IPS DF 6.9 (cell line): ENCODE measurements at regions not wholly inside any gene's neighbourhood (a gene's known extent, or its start where the extent isn't known, plus 50 kb on each side); places are given as distances from the start of the nearest gene placed in this dataset.

Source experiments
- DNase-seq: peaks from one replicate; pipeline ENCODE4 v3.0.0-alpha.2; 2013; ENCODE audit warnings: low read depth, low spot score
- H3K27ac ChIP-seq: one replicate; pipeline ENCODE4 v1.5.1; 2013; ENCODE audit warnings: low read length, control low read depth
- H3K27me3 ChIP-seq: 2 replicates; pipeline ENCODE4 v1.6.1; 2013; ENCODE audit warnings: mild to moderate bottlenecking, low read length; ENCODE audit not compliant: control insufficient read depth, insufficient read depth
- H3K36me3 ChIP-seq: 2 replicates; pipeline ENCODE4 v1.6.1; 2013; ENCODE audit warnings: low read length; ENCODE audit not compliant: control insufficient read depth, insufficient read depth
- H3K4me1 ChIP-seq: 2 replicates; pipeline ENCODE4 v1.6.1; 2013; ENCODE audit warnings: low read length; ENCODE audit not compliant: control insufficient read depth, insufficient read depth
- H3K4me3 ChIP-seq: 2 replicates; pipeline ENCODE4 v1.5.1; 2013; ENCODE audit warnings: mild to moderate bottlenecking, low read length
- H3K9me3 ChIP-seq: 2 replicates; pipeline ENCODE4 v1.6.1; 2013; ENCODE audit warnings: low read length, inconsistent platforms; ENCODE audit not compliant: control insufficient read depth, insufficient read depth
- WGBS: extraction: QIAGEN DNeasy Blood & Tissue Kit; methylation state at CpG from one replicate; pipeline ENCODE4 v1.1.7; 2013; ENCODE audit warnings: mixed read lengths, missing lambda C conversion rate; ENCODE audit not compliant: insufficient read length, insufficient coverage; 5-methylcytosine and 5-hydroxymethylcytosine counted together

- no peak overlapping the region for H3K4me3 ChIP-seq
- DNase-seq = no peak
- H3K9me3 ChIP-seq = no peaks in the 10 kb centered on the region
- no peaks in the 10 kb centered on the region for H3K4me1 ChIP-seq
- no peaks in the 10 kb centered on the region for H3K36me3 ChIP-seq
- WGBS = no CpG with 5 or more reads among the region's 7 CpGs
- H3K27me3 ChIP-seq = no peaks in the 10 kb centered on the region
- no peak overlapping the region for H3K27ac ChIP-seq
Observed at GRCh38 chrX:40199704-40200103, 101.9 kb upstream of the BCOR start.

- no peak for DNase-seq
- no peak overlapping the region for H3K4me3 ChIP-seq
- no peak overlapping the region for H3K27ac ChIP-seq
- no CpG with 5 or more reads among the region's 6 CpGs for WGBS
- H3K36me3 ChIP-seq = no peaks in the 10 kb centered on the region
- no peaks in the 10 kb centered on the region for H3K27me3 ChIP-seq
- H3K9me3 ChIP-seq = no peaks in the 10 kb centered on the region
- no peaks in the 10 kb centered on the region for H3K4me1 ChIP-seq
Observed at GRCh38 chrX:40197071-40197470, 99.3 kb upstream of the BCOR start.

- H3K4me1 ChIP-seq = no peaks in the 10 kb centered on the region
- no peaks in the 10 kb centered on the region for H3K36me3 ChIP-seq
- no peak overlapping the region for H3K27ac ChIP-seq
- DNase-seq = no peak
- H3K4me3 ChIP-seq = no peak overlapping the region
- H3K27me3 ChIP-seq = no peaks in the 10 kb centered on the region
- no CpG with 5 or more reads among the region's 1 CpG for WGBS
- no peaks in the 10 kb centered on the region for H3K9me3 ChIP-seq
Observed at GRCh38 chrX:40195368-40195767, 97.6 kb upstream of the BCOR start.

- H3K27ac ChIP-seq = no peak overlapping the region
- H3K36me3 ChIP-seq = no peaks in the 10 kb centered on the region
- no peaks in the 10 kb centered on the region for H3K4me1 ChIP-seq
- H3K4me3 ChIP-seq = no peak overlapping the region
- WGBS = no CpG with 5 or more reads among the region's 1 CpG
- no peak for DNase-seq
- H3K27me3 ChIP-seq = no peaks in the 10 kb centered on the region
- H3K9me3 ChIP-seq = no peaks in the 10 kb centered on the region
Observed at GRCh38 chrX:40192196-40192595, 94.4 kb upstream of the BCOR start.

- Histone ChIP-seq H3K4me1 (no peaks in the 10 kb centered on the region), H3K4me3 (no peak overlapping the region), H3K27me3 (no peaks in the 10 kb centered on the region), H3K9me3 (0 out of 2 replicates have a peak, but pooled peaks cover 3% of the 10 kb centered on the region), H3K36me3 (no peaks in the 10 kb centered on the region), H3K27ac (no peak overlapping the region)
- no peak for DNase-seq
- no CpG with 5 or more reads among the region's 4 CpGs for WGBS
Observed at GRCh38 chrX:40189637-40190036, 91.9 kb upstream of the BCOR start.

GRCh38 chrX:40188573-40189417, 91.0 kb upstream of the BCOR start:
- no peak overlapping the region for H3K27ac ChIP-seq
- 0 out of 2 replicates have a peak, but pooled peaks cover 3% of the 10 kb centered on the region for H3K9me3 ChIP-seq
- H3K27me3 ChIP-seq = no peaks in the 10 kb centered on the region
- WGBS = no CpG with 5 or more reads among the region's 18 CpGs
- H3K36me3 ChIP-seq = no peaks in the 10 kb centered on the region
- DNase-seq = no peak
- H3K4me1 ChIP-seq = no peaks in the 10 kb centered on the region
- H3K4me3 ChIP-seq = no peak overlapping the region

GRCh38 chrX:40184968-40185367, 87.2 kb upstream of the BCOR start:
- no CpG with 5 or more reads among the region's 4 CpGs for WGBS
- DNase-seq = no peak
- H3K27me3 ChIP-seq = no peaks in the 10 kb centered on the region
- no peaks in the 10 kb centered on the region for H3K36me3 ChIP-seq
- H3K9me3 ChIP-seq = 0 out of 2 replicates have a peak, but pooled peaks cover 3% of the 10 kb centered on the region
- H3K4me1 ChIP-seq = no peaks in the 10 kb centered on the region; the same call in 1 of the 2 replicates
- H3K4me3 ChIP-seq = no peak overlapping the region
- no peak overlapping the region for H3K27ac ChIP-seq

- 0 out of 2 replicates have a peak, but pooled peaks cover 3% of the 10 kb centered on the region for H3K9me3 ChIP-seq
- H3K27me3 ChIP-seq = no peaks in the 10 kb centered on the region
- no peaks in the 10 kb centered on the region; the same call in 1 of the 2 replicates for H3K4me1 ChIP-seq
- WGBS = no CpG with 5 or more reads among the region's 2 CpGs
- H3K36me3 ChIP-seq = no peaks in the 10 kb centered on the region
- H3K27ac ChIP-seq = no peak overlapping the region
- H3K4me3 ChIP-seq = no peak overlapping the region
- no peak for DNase-seq
Observed at GRCh38 chrX:40182615-40183014, 84.9 kb upstream of the BCOR start.

- DNase-seq = no peak
- WGBS = no CpG with 5 or more reads among the region's 7 CpGs
- Histone ChIP-seq H3K4me3 (no peak overlapping the region), H3K36me3 (no peaks in the 10 kb centered on the region), H3K27me3 (no peaks in the 10 kb centered on the region), H3K9me3 (0 out of 2 replicates have a peak, but pooled peaks cover 3% of the 10 kb centered on the region), H3K4me1 (peaks cover 1% of the 10 kb centered on the region; the same call in 1 of the 2 replicates), H3K27ac (no peak overlapping the region)
Observed at GRCh38 chrX:40182095-40182494, 84.3 kb upstream of the BCOR start.

GRCh38 chrX:40179283-40179682, 81.5 kb upstream of the BCOR start:
- H3K36me3 ChIP-seq = no peaks in the 10 kb centered on the region
- no peak overlapping the region for H3K27ac ChIP-seq
- H3K4me3 ChIP-seq = no peak overlapping the region
- no peak for DNase-seq
- H3K4me1 ChIP-seq = peaks cover 1% of the 10 kb centered on the region
- no peaks in the 10 kb centered on the region for H3K27me3 ChIP-seq
- no peaks in the 10 kb centered on the region for H3K9me3 ChIP-seq
- WGBS = no CpG with 5 or more reads among the region's 7 CpGs
